ENCODE measurements at regions not wholly inside any gene's neighbourhood (a gene's known extent, or its start where the extent isn't known, plus 50 kb on each side); places are given as distances from the start of the nearest gene placed in this dataset.
"Not testable (repeated sequence)": the region's sequence is repeated elsewhere in the genome, so short reads cannot be mapped to it uniquely, and the experiment has no call there.

DNA sequence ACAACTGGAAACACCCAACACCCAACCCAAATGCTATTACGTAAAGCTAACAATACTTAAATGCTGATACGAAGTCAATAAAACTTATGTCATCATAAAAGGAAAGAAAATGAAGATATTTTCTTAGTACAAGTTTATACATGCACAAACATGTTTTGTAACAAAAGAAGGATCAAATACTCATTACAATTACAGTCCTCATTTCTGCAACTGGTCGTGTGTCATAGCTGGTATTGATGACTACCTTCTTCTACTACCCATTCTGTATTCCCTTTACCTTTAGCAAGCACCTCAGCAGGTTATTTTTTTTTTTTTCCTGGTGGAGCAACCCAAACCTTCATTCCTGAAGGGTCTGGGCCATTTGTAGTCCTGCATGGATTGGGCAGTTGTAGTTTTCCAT lies 1298.5 kb downstream of the SUCLG1 start:
- DNase-seq (ENCODE audit: low read depth in 2 of 2), result no peak

- DNase-seq (ENCODE audit: low read depth in 2 of 2), result no peak
Measured at GRCh38 chr2:83155826-83156225, 1303.3 kb downstream of the SUCLG1 start.

GRCh38 chr2:83143946-83144345 lies 1315.1 kb downstream of the SUCLG1 start:
- no peak for DNase-seq (ENCODE audit: low read depth in 2 of 2)

- no peak for DNase-seq (ENCODE audit: low read depth in 2 of 2)
Measured at GRCh38 chr2:83142934-83143333, 1316.1 kb downstream of the SUCLG1 start.

GRCh38 chr2:83115606-83116005 lies 1343.5 kb downstream of the SUCLG1 start:
- no peak for DNase-seq (ENCODE audit: low read depth in 2 of 2)

GRCh38 chr2:83115155-83115554 lies 1343.9 kb downstream of the SUCLG1 start:
- DNase-seq (ENCODE audit: low read depth in 2 of 2), result no peak

- DNase-seq (ENCODE audit: low read depth in 2 of 2), result no peak
Measured at GRCh38 chr2:83113953-83114352, 1345.1 kb downstream of the SUCLG1 start.

DNA sequence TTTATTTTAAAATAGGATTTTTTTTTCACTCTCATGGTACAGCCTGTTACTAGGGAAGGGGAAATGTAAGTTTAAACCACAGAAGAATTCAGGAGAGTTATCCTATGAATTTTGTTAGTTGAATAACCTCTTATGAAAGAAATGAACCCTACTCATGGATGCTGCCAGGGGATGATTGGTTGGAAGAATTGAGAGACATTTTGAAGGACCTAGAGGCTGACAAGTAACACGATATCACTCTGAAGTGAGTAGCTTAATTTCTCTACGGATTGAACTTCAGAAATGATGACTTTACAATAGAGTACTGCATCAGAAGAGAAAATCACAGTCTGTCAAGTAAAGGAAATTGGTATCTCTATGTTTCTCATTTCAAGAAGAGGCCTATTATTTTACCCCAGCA lies 1346.2 kb downstream of the SUCLG1 start:
- no peak for DNase-seq (ENCODE audit: low read depth in 2 of 2)

DNA sequence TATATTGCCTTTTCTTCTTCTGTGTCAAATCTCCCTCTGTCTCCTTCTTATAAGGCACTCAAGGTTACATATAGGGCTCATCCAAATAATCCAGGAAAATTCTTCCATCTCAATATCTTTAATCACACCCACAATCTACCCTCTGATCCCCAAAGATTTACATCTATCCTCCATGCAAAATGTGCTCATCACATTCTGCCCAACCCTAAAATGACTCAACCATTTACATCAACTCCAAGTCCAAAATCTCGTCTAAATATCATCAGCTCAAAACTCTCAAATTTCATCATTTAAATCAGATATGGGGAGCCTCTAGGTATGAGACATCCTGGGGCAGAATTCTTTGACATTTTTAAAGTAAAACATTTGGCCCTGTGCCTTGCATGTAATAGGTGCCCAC lies 1349.8 kb downstream of the SUCLG1 start:
- DNase-seq (ENCODE audit: low read depth in 2 of 2), result no peak

GRCh38 chr2:83106853-83107252 lies 1352.2 kb downstream of the SUCLG1 start:
- DNase-seq (ENCODE audit: low read depth in 2 of 2), result no peak

- no peak for DNase-seq (ENCODE audit: low read depth in 2 of 2)
Measured at GRCh38 chr2:83104202-83104601, 1354.9 kb downstream of the SUCLG1 start.

DNA sequence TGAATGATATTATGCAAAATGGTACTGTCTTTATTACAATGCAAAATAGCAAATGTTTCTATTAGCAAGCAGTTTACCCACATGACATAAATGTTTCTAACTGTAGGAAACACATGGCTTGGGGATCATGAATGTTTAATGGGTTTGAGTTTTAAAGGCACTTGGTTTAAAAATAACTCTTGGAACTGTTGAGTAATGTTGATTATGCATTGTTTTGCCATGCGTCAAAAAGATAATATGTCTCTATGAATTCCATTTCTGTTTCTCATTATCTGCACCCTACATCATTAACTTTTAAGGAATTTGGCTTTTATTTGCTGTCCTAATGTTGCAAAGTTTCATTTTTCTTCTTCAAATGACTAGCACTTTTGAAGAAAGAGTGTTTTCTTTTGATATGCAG lies 1355.5 kb downstream of the SUCLG1 start:
- no peak for DNase-seq (ENCODE audit: low read depth in 2 of 2)

- not testable (repeated sequence) for DNase-seq (ENCODE audit: low read depth in 2 of 2)
Measured at GRCh38 chr2:83089051-83089450, 1370.0 kb downstream of the SUCLG1 start.

- DNase-seq (ENCODE audit: low read depth in 2 of 2), result no peak
Measured at GRCh38 chr2:83085869-83086268, 1373.2 kb downstream of the SUCLG1 start.

- DNase-seq (ENCODE audit: low read depth in 2 of 2), result no peak
Measured at GRCh38 chr2:83081826-83082690, 1377.0 kb downstream of the SUCLG1 start.

- DNase-seq (ENCODE audit: low read depth in 2 of 2), result no peak
Measured at GRCh38 chr2:83079007-83079406, 1380.1 kb downstream of the SUCLG1 start.

- DNase-seq (ENCODE audit: low read depth in 2 of 2), result no peak
Measured at GRCh38 chr2:83072767-83073166, 1386.3 kb downstream of the SUCLG1 start.

DNA sequence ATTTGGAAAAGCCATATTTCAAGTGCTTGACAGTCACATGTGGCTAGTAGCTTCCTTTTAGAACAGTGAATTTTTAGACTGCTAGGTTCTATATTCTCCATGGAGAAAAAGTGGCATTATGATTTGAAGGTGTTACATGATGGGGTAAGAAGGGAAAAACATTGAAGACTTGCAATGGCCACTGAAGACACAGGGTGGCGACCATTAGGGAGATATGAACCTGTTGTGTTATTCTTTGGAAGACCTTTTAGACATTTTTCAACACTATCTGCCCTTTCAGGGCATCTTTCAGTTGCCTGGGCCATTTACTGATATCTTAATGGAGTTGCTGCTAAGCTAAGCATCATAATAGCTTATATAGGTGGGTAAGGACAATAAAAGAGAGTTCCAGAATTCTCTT lies 1387.2 kb downstream of the SUCLG1 start:
- no peak for DNase-seq (ENCODE audit: low read depth in 2 of 2)

- no peak for DNase-seq (ENCODE audit: low read depth in 2 of 2)
Measured at GRCh38 chr2:83071352-83071751, 1387.7 kb downstream of the SUCLG1 start.

DNA sequence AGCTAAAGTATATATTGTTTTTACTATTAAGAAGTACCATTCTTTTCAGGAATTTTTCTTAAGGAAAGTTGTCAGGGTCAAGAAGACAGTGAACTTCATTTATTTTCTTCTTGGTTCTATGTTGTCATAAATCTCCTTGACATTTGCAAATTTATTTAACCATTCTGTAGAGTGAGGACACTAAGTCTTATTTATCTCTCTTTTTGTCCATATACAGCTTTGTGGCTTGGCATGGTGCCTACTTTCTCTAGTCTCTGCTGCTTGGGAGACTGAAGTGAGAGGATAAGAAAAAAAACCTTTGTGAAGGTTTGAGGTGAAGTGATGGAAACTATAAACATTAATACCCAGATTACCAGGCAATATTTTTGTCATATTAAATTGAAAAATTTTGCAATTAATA lies 1389.4 kb downstream of the SUCLG1 start:
- DNase-seq (ENCODE audit: low read depth in 2 of 2), result no peak

DNA sequence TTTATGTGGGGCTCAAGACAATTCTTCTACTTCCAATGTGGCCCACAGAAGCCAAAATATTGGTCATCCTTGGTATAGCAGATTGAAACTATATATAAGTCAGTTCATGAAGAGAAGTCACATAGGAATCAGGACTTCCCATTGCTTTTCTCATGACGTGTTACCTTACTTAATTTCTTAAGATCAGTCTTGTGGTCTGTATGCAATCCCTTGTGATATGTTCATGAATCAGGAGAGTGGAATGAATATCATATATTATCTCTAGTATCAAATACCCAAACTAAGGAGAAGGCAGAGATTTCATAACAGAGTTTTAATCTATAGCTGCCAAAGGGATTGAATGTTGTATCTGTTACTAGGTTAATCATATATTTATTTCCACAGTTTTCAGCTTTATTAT lies 1390.4 kb downstream of the SUCLG1 start:
- DNase-seq (ENCODE audit: low read depth in 2 of 2), result no peak

- no peak for DNase-seq (ENCODE audit: low read depth in 2 of 2)
Measured at GRCh38 chr2:83067947-83068346, 1391.1 kb downstream of the SUCLG1 start.

DNA sequence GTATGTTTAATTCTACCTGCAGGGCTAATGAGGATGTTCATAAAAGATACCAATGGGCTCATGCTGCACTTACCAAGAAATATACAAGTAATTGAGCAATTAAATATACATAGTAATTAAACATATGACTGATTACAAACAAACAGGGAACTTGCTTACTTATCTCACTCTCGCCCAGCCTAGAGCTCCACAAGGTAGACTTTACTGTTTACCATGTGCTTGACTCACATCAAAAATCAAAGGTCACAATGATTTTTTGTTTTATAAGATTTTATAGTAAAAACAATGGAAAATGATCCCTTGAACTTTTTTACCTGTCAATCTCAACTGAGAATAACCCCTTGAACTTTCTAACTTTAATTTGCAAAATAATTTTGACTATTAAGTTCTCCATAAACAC lies 1395.1 kb downstream of the SUCLG1 start:
- DNase-seq (ENCODE audit: low read depth in 2 of 2), result no peak

- DNase-seq (ENCODE audit: low read depth in 2 of 2), result no peak
Measured at GRCh38 chr2:83063511-83063910, 1395.6 kb downstream of the SUCLG1 start.

Measured in stimulated activated CD8-positive, alpha-beta memory T cell treated with anti-CD3 and anti-CD28 coated beads, Interleukin-2, amount 100 ng/mL, for 48 hours (primary cell).